Liver (tissue), 7 donors: ENCODE measurements at regions not wholly inside any gene's neighbourhood (a gene's known extent, or its start where the extent isn't known, plus 50 kb on each side); places are given as distances from the start of the nearest gene placed in this dataset.
"Not testable (repeated sequence)": the region's sequence is repeated elsewhere in the genome, so short reads cannot be mapped to it uniquely, and the experiment has no call there.

Experiments
- DNase-seq: peaks from one replicate; pipeline ENCODE4 v3.0.0-alpha.2; 2017; ENCODE audit warnings: low spot score
- H3K27ac ChIP-seq, 2 donors: one replicate each; pipeline ENCODE4 v1.7.0; 2013; ENCODE audit warnings: inconsistent platforms in 2 of 2, low read length in 2 of 2, control low read depth in 1 of 2, low read depth in 1 of 2, mild to moderate bottlenecking in 1 of 2
- H3K27me3 ChIP-seq, 4 donors: one replicate each; pipeline versions ENCODE4 v1.6.1 to v1.7.0; 2013; ENCODE audit warnings: low read length in 3 of 4, inconsistent platforms in 1 of 4, mild to moderate bottlenecking in 1 of 4, moderate library complexity in 1 of 4; ENCODE audit not compliant: control insufficient read depth in 4 of 4, insufficient read depth in 4 of 4
- H3K36me3 ChIP-seq, 4 donors: one replicate each; pipeline versions ENCODE4 v1.6.1 to v1.7.0; 2013; ENCODE audit warnings: low read length in 3 of 4, mild to moderate bottlenecking in 3 of 4, low read depth in 1 of 4, moderate library complexity in 1 of 4; ENCODE audit not compliant: control insufficient read depth in 4 of 4, insufficient read depth in 3 of 4
- H3K4me1 ChIP-seq, 4 donors: one replicate each; pipeline versions ENCODE4 v1.6.1 to v1.7.0; 2013; ENCODE audit warnings: low read length in 3 of 4, mild to moderate bottlenecking in 3 of 4, moderate library complexity in 1 of 4; ENCODE audit not compliant: control insufficient read depth in 4 of 4, insufficient read depth in 4 of 4
- H3K4me3 ChIP-seq, 3 donors: one replicate each; pipeline versions ENCODE4 v1.6.1 to v1.7.0; 2013; ENCODE audit warnings: low read length in 3 of 3, control low read depth in 1 of 3, low read depth in 1 of 3, mild to moderate bottlenecking in 1 of 3
- H3K9ac ChIP-seq, 2 donors: one replicate each; pipeline ENCODE4 v1.7.0; 2013; ENCODE audit warnings: low read length in 2 of 2, mild to moderate bottlenecking in 2 of 2, moderate library complexity in 2 of 2, control low read depth in 1 of 2, low read depth in 1 of 2
- H3K9me3 ChIP-seq, 4 donors: one replicate each; pipeline versions ENCODE4 v1.6.1 to v1.7.0; 2013; ENCODE audit warnings: low read length in 3 of 4; ENCODE audit not compliant: control insufficient read depth in 4 of 4
- FOXA1 ChIP-seq: IDR thresholded peaks from 2 replicates; pipeline ENCODE4 v1.6.1; 2016; ENCODE audit warnings: antibody characterized with exemption
- FOXA2 ChIP-seq: IDR thresholded peaks from 2 replicates; pipeline ENCODE4 v1.6.1; 2016; ENCODE audit warnings: antibody characterized with exemption
- HNF4G ChIP-seq: IDR thresholded peaks from 2 replicates; pipeline ENCODE4 v1.6.1; 2016; ENCODE audit warnings: antibody characterized with exemption
- JUND ChIP-seq, 2 donors: IDR thresholded peaks; 2 replicates each; pipeline ENCODE4 v1.6.1; 2016; ENCODE audit warnings: antibody characterized with exemption in 2 of 2
- RAD21 ChIP-seq, 2 donors: IDR thresholded peaks; 2 replicates each; pipeline ENCODE4 v1.6.1; 2016; ENCODE audit warnings: antibody characterized with exemption in 2 of 2, mild to moderate bottlenecking in 2 of 2
- SP1 ChIP-seq: IDR thresholded peaks from 2 replicates; pipeline ENCODE4 v1.6.1; 2018; ENCODE audit warnings: antibody characterized with exemption, mild to moderate bottlenecking
- TAF1 ChIP-seq: conservative IDR thresholded peaks from 2 replicates; pipeline ENCODE4 v1.6.1; 2016; ENCODE audit warnings: antibody characterized with exemption, mild to moderate bottlenecking
- WGBS: extraction: QIAGEN DNeasy Blood & Tissue Kit; methylation state at CpG from one replicate; pipeline ENCODE4 v1.1.7; 2013; 5-methylcytosine and 5-hydroxymethylcytosine counted together
- TF ChIP-seq, protein P1 (sequence below): IDR thresholded peaks from 2 replicates; pipeline ENCODE4 v1.6.1; 2016; ENCODE audit warnings: antibody characterized with exemption
- TF ChIP-seq, protein P2 (sequence below): IDR thresholded peaks from 2 replicates; pipeline ENCODE4 v1.6.1; 2016; ENCODE audit warnings: antibody characterized with exemption
- TF ChIP-seq, protein P3 (sequence below): IDR thresholded peaks from 2 replicates; pipeline ENCODE4 v1.6.1; 2016; ENCODE audit warnings: antibody characterized with exemption
- donor health status: healthy.
- donor health status: healthy.
- donor health status: healthy.
- donor health status: healthy.

- TF ChIP-seq, protein P1, sequence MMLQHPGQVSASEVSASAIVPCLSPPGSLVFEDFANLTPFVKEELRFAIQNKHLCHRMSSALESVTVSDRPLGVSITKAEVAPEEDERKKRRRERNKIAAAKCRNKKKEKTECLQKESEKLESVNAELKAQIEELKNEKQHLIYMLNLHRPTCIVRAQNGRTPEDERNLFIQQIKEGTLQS, result no peak
- no peak for TF ChIP-seq TAF1
Observed at GRCh38 chr6:11469684-11470083, 67.9 kb upstream of the TMEM170B start (continued).

GRCh38 chr6:11468271-11468670 lies 69.3 kb upstream of the TMEM170B start:
- not testable (repeated sequence) for H3K4me3 ChIP-seq, H3K4me1 ChIP-seq, H3K36me3 ChIP-seq, H3K27ac ChIP-seq, H3K9me3 ChIP-seq, H3K9ac ChIP-seq, H3K27me3 ChIP-seq, DNase-seq
- whole genome bisulfite sequencing, result 71% methylated on average over 4 of the region's 4 CpGs

DNA sequence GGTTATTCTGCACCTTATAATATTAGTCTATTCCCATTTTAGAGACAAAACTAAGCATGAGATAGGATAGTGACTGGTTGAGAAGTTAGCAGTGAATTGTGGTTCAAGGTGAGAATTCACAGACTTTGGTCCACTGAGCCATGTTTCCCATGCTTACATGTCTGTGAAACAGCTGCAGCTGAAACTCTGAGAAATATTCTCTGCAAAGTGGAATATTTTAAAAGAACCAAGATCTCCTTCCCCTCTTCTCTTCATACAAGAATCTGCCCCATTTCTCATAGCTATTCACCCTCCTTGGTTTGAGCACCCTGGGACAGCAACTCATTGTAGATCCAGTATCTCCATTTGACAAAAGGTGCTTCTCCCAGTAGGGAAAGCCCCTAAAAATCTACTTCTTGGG lies 70.2 kb upstream of the TMEM170B start:
- TF ChIP-seq, protein P2, sequence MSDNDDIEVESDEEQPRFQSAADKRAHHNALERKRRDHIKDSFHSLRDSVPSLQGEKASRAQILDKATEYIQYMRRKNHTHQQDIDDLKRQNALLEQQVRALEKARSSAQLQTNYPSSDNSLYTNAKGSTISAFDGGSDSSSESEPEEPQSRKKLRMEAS, result no peak
- Histone ChIP-seq H3K9me3 (no peaks in the 10 kb centered on the region), H3K27ac (no peak overlapping the region), H3K9ac (no peak overlapping the region), H3K27me3 (no peaks in the 10 kb centered on the region), H3K4me3 (no peak overlapping the region), H3K36me3 (no peaks in the 10 kb centered on the region), H3K4me1 (no peaks in the 10 kb centered on the region)
- no peak for DNase-seq

- Histone ChIP-seq H3K27me3 (no peaks in the 10 kb centered on the region), H3K36me3 (no peaks in the 10 kb centered on the region), H3K4me1 (no peaks in the 10 kb centered on the region), H3K27ac (no peak overlapping the region), H3K9me3 (no peaks in the 10 kb centered on the region), H3K9ac (no peak overlapping the region), H3K4me3 (no peak overlapping the region)
- DNase-seq, result no peak
- 95% methylated on average over 4 of the region's 4 CpGs for WGBS
- TF ChIP-seq HNF4G, result no peak
- no peak for TF ChIP-seq RAD21 (IDR thresholded peaks at IDR 0.05)
- TF ChIP-seq, protein P2, result no peak
- no peak for TF ChIP-seq FOXA1
- no peak for TF ChIP-seq FOXA2
- TF ChIP-seq JUND (IDR thresholded peaks at IDR 0.05), result no peak
- TF ChIP-seq SP1, result no peak
- TF ChIP-seq, protein P3, sequence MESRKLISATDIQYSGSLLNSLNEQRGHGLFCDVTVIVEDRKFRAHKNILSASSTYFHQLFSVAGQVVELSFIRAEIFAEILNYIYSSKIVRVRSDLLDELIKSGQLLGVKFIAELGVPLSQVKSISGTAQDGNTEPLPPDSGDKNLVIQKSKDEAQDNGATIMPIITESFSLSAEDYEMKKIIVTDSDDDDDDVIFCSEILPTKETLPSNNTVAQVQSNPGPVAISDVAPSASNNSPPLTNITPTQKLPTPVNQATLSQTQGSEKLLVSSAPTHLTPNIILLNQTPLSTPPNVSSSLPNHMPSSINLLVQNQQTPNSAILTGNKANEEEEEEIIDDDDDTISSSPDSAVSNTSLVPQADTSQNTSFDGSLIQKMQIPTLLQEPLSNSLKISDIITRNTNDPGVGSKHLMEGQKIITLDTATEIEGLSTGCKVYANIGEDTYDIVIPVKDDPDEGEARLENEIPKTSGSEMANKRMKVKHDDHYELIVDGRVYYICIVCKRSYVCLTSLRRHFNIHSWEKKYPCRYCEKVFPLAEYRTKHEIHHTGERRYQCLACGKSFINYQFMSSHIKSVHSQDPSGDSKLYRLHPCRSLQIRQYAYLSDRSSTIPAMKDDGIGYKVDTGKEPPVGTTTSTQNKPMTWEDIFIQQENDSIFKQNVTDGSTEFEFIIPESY, result no peak
Observed at GRCh38 chr6:11463398-11463780, 74.2 kb upstream of the TMEM170B start.
